Heart right ventricle (tissue), 16 donors: ENCODE measurements at regions not wholly inside any gene's neighbourhood (a gene's known extent, or its start where the extent isn't known, plus 50 kb on each side); places are given as distances from the start of the nearest gene placed in this dataset.

Source experiments
- ATAC-seq, 8 donors: fragments of 200-7000 bp; cut with Tn5 transposase; one replicate each; pipeline ENCODE4 v1.9.1; 2020; ENCODE audit warnings: mild to moderate bottlenecking in 8 of 8, moderate library complexity in 8 of 8, moderate number of reproducible peaks in 1 of 8
- DNase-seq, 2 donors: peaks; one replicate each; pipeline ENCODE4 v3.0.0-alpha.2; 2020
- H3K27ac ChIP-seq, 10 donors: fragments of 200-600 bp; sonication (generic) in 2 of 10; one replicate each; pipeline versions ENCODE4 v1.5.0 to v1.8.0; 2020 to 2022; ENCODE audit warnings: mild to moderate bottlenecking in 3 of 10
- H3K27me3 ChIP-seq, 7 donors: fragments of 200-600 bp; one replicate each; pipeline ENCODE4 v1.8.0; 2021 to 2022; ENCODE audit warnings: mild to moderate bottlenecking in 2 of 7
- H3K36me3 ChIP-seq, 9 donors: fragments of 200-600 bp; sonication (generic) in 1 of 9; one replicate each; pipeline versions ENCODE4 v1.5.0 to v1.8.0; 2020 to 2022; ENCODE audit warnings: mild to moderate bottlenecking in 2 of 9
- H3K4me1 ChIP-seq, 9 donors: fragments of 200-600 bp; sonication (generic) in 1 of 9; one replicate each; pipeline versions ENCODE4 v1.5.0 to v1.8.0; 2020 to 2022; ENCODE audit warnings: mild to moderate bottlenecking in 4 of 9
- H3K4me3 ChIP-seq, 10 donors: fragments of 200-600 bp; sonication (generic) in 2 of 10; one replicate each; pipeline versions ENCODE4 v1.5.0 to v1.8.0; 2020 to 2022; ENCODE audit warnings: mild to moderate bottlenecking in 7 of 10, moderate library complexity in 2 of 10
- H3K9me3 ChIP-seq, 11 donors: fragments of 200-600 bp in 10 of 11; sonication (generic) in 2 of 11; one replicate each; pipeline versions ENCODE4 v1.5.0 to v1.8.0; 2013 to 2022; ENCODE audit warnings: mild to moderate bottlenecking in 2 of 11, control low read depth in 1 of 11, moderate library complexity in 1 of 11
- CTCF ChIP-seq, 9 donors: fragments of 200-600 bp; sonication (generic) in 2 of 9; IDR thresholded peaks; one replicate each; pipeline versions ENCODE4 v1.5.0 to v1.8.0; 2021 to 2022; ENCODE audit warnings: antibody characterized with exemption in 9 of 9, mild to moderate bottlenecking in 5 of 9, moderate library complexity in 1 of 9
- WGBS, 2 donors: extraction: QIAGEN DNeasy Blood & Tissue Kit; methylation state at CpG; one replicate each; pipeline ENCODE4 v1.1.7; 2013; ENCODE audit warnings: inconsistent platforms in 1 of 2; 5-methylcytosine and 5-hydroxymethylcytosine counted together
- intact Hi-C, 10 donors: fragments of 100-400 bp; cut with DNase I; formaldehyde crosslinking; loops; one replicate each; pipeline versions ENCODE4 v1.11.1 to v1.14.2; 2022
- donor health status: Arrhythmogenic right ventricular cardiomyopathy.
- donor health status: ischemic (EF 13 %, LVEDD 7.1; RV severe dilation, severe dysfunction).
- donor health status: healthy with polysubstance abuse.
- donor health status: DM: no; HTN: yes; CAD: no.
- donor health status: DM: no; HTN: no; CAD: no.
- donor health status: ischemic (EF 25% LVEDD 6.9; RV normal size, moderate dysfunction).
- donor health status: ischemic (EF 25% LVEDD 5.7; RV mildly dilated, moderate dysfunction).
- donor health status: healthy.
- donor health status: DM: yes; HTN: yes; CAD: no.
- donor health status: Ischemic cardiomyopathy.
- donor health status: ischemic (EF 35%, LVEDD 5.7; RV mildly dilated, moderate dysfunction).
- donor health status: nonischemic (EF 11% LVEDD 7.7; RV severe dilation, severe dysfunction).
- donor health status: DM: yes; HTN: yes; CAD: no.
- donor health status: PGD.
- donor health status: ischemic (EF 29% LVEDD 5.4; RV normal size, mild dysfunction).
- donor health status: nonischemic (EF 23%, LVEDD 6.1; RV moderate dilation, normal function).

- WGBS, 2 donors: 76 to 85% methylated on average over 5 of the region's 5 CpGs
Observed at GRCh38 chr21:26280148-26280547, 109.6 kb upstream of the APP start.

GRCh38 chr21:26275801-26276200 is 105.2 kb upstream of the APP start:
- intact Hi-C loops: loop anchor here in 1 of 10 donors (10.0 kb wide), 1 partner anchor 59 kb away; no protein-coding TSS in a partner anchor
- no peak for DNase-seq
- Histone ChIP-seq H3K9me3 (peaks cover 0 to 49% (median 34%) of the 10 kb centered on the region in 11 donors), H3K27ac (no peak overlapping the region), H3K27me3 (no peaks in the 10 kb centered on the region), H3K4me1 (no peaks in the 10 kb centered on the region), H3K36me3 (no peaks in the 10 kb centered on the region), H3K4me3 (no peak overlapping the region)
- no peak for ATAC-seq
- 54 to 56% methylated on average over 1 of the region's 1 CpG for WGBS, 2 donors
- no peak for TF ChIP-seq CTCF (IDR thresholded peaks at IDR 0.05)

More at GRCh38 chr21:26280148-26280547, 109.6 kb upstream of the APP start:
- DNase-seq (no peak), ATAC-seq (no peak)
- Histone ChIP-seq H3K27ac (no peak overlapping the region), H3K4me1 (no peaks in the 10 kb centered on the region), H3K9me3 (peaks cover 0 to 19% (median 3%) of the 10 kb centered on the region in 11 donors), H3K27me3 (no peaks in the 10 kb centered on the region), H3K4me3 (no peak overlapping the region), H3K36me3 (no peaks in the 10 kb centered on the region)
- no peak for TF ChIP-seq CTCF (IDR thresholded peaks at IDR 0.05)
- intact Hi-C loops: no loop called here

GRCh38 chr21:26273686-26274313 is 103.2 kb upstream of the APP start:
- DNase-seq (no peak), ATAC-seq (no peak)
- no peak overlapping the region for H3K27ac ChIP-seq
- H3K4me1 ChIP-seq: no peaks in the 10 kb centered on the region
- no peak overlapping the region for H3K4me3 ChIP-seq
- H3K36me3 ChIP-seq: no peaks in the 10 kb centered on the region
- peaks cover 0 to 49% (median 34%) of the 10 kb centered on the region in 11 donors for H3K9me3 ChIP-seq
- H3K27me3 ChIP-seq: no peaks in the 10 kb centered on the region
- intact Hi-C loops: loop anchor here in 1 of 10 donors (10.0 kb wide), 1 partner anchor 61 kb away; no protein-coding TSS in a partner anchor
- TF ChIP-seq CTCF (IDR thresholded peaks at IDR 0.05): no peak

- Histone ChIP-seq H3K36me3 (no peaks in the 10 kb centered on the region), H3K4me3 (no peak overlapping the region), H3K4me1 (no peaks in the 10 kb centered on the region), H3K27ac (no peak overlapping the region), H3K9me3 (peaks cover 0 to 15% (median 3%) of the 10 kb centered on the region in 11 donors), H3K27me3 (no peaks in the 10 kb centered on the region)
- intact Hi-C loops: no loop called here
- TF ChIP-seq CTCF (IDR thresholded peaks at IDR 0.05): no peak
- ATAC-seq: no peak
- DNase-seq: no peak
- 88% methylated on average over 4 of the region's 4 CpGs for WGBS, 2 donors
Observed at GRCh38 chr21:26267389-26267788, 96.8 kb upstream of the APP start.
